ENCODE measurements at regions not wholly inside any gene's neighbourhood (a gene's known extent, or its start where the extent isn't known, plus 50 kb on each side); places are given as distances from the start of the nearest gene placed in this dataset.

DNA sequence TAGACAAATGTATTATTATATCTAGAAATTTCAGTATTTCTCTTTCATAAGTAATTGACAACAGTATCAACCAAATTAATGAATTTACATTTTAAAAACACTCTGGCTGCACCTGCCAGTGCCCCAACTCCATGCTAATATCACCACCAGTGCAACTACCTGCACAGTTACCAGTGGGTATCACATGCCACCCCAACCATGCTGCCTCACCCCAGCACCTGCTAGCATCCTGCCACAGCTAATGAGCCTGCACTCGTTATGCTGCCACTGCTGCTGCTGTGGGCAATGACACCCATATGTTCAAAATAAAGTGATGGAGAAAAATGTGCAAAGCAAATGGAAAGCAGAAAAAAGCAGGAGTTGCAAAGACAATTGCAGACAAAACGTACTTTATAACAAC is 855.9 kb upstream of the MANEA start:
- Histone ChIP-seq H3K9me3 (ENCODE audit: control insufficient read depth in 4 of 4, low read length in 3 of 4) (no peaks in the 10 kb centered on the region), H3K36me3 (ENCODE audit: control insufficient read depth in 4 of 4, insufficient read depth in 3 of 4, low read depth in 1 of 4, low read length in 3 of 4) (no peaks in the 10 kb centered on the region), H3K4me3 (ENCODE audit: low read depth in 1 of 3, low read length in 3 of 3) (no peak overlapping the region), H3K4me1 (ENCODE audit: control insufficient read depth in 4 of 4, insufficient read depth in 4 of 4, low read length in 3 of 4) (no peaks in the 10 kb centered on the region), H3K27ac (ENCODE audit: low read depth in 1 of 2, low read length in 2 of 2) (no peak overlapping the region), H3K9ac (ENCODE audit: low read depth in 1 of 2, low read length in 2 of 2) (no peak overlapping the region), H3K27me3 (ENCODE audit: control insufficient read depth in 4 of 4, insufficient read depth in 4 of 4, low read length in 3 of 4) (no peaks in the 10 kb centered on the region)
- no peak for TF ChIP-seq RXRA (IDR thresholded peaks at IDR 0.05)
- TF ChIP-seq EGR1 (IDR thresholded peaks at IDR 0.05; ENCODE audit: low read depth in 2 of 2), result no peak
- TF ChIP-seq RAD21 (IDR thresholded peaks at IDR 0.05), result no peak
- TF ChIP-seq, protein P1, sequence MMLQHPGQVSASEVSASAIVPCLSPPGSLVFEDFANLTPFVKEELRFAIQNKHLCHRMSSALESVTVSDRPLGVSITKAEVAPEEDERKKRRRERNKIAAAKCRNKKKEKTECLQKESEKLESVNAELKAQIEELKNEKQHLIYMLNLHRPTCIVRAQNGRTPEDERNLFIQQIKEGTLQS (IDR thresholded peaks at IDR 0.05), result no peak
- no peak for TF ChIP-seq HNF4G (IDR thresholded peaks at IDR 0.05)
- TF ChIP-seq, protein P2, sequence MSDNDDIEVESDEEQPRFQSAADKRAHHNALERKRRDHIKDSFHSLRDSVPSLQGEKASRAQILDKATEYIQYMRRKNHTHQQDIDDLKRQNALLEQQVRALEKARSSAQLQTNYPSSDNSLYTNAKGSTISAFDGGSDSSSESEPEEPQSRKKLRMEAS (IDR thresholded peaks at IDR 0.05), result no peak
- no peak for TF ChIP-seq FOXA1 (IDR thresholded peaks at IDR 0.05)
- TF ChIP-seq HNF4A (conservative IDR thresholded peaks at IDR 0.05), result no peak
- TF ChIP-seq YY1 (IDR thresholded peaks at IDR 0.05), result no peak
- TF ChIP-seq, protein P3, sequence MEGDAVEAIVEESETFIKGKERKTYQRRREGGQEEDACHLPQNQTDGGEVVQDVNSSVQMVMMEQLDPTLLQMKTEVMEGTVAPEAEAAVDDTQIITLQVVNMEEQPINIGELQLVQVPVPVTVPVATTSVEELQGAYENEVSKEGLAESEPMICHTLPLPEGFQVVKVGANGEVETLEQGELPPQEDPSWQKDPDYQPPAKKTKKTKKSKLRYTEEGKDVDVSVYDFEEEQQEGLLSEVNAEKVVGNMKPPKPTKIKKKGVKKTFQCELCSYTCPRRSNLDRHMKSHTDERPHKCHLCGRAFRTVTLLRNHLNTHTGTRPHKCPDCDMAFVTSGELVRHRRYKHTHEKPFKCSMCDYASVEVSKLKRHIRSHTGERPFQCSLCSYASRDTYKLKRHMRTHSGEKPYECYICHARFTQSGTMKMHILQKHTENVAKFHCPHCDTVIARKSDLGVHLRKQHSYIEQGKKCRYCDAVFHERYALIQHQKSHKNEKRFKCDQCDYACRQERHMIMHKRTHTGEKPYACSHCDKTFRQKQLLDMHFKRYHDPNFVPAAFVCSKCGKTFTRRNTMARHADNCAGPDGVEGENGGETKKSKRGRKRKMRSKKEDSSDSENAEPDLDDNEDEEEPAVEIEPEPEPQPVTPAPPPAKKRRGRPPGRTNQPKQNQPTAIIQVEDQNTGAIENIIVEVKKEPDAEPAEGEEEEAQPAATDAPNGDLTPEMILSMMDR (IDR thresholded peaks at IDR 0.05; ENCODE audit: low read depth, low read length, missing input control), result no peak
- no peak for TF ChIP-seq TAF1 (conservative IDR thresholded peaks at IDR 0.05)
- TF ChIP-seq JUND (IDR thresholded peaks at IDR 0.05), result no peak
- no peak for TF ChIP-seq FOXA2 (IDR thresholded peaks at IDR 0.05)
- TF ChIP-seq, protein P4, sequence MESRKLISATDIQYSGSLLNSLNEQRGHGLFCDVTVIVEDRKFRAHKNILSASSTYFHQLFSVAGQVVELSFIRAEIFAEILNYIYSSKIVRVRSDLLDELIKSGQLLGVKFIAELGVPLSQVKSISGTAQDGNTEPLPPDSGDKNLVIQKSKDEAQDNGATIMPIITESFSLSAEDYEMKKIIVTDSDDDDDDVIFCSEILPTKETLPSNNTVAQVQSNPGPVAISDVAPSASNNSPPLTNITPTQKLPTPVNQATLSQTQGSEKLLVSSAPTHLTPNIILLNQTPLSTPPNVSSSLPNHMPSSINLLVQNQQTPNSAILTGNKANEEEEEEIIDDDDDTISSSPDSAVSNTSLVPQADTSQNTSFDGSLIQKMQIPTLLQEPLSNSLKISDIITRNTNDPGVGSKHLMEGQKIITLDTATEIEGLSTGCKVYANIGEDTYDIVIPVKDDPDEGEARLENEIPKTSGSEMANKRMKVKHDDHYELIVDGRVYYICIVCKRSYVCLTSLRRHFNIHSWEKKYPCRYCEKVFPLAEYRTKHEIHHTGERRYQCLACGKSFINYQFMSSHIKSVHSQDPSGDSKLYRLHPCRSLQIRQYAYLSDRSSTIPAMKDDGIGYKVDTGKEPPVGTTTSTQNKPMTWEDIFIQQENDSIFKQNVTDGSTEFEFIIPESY (IDR thresholded peaks at IDR 0.05), result no peak
- no peak for TF ChIP-seq GABPA (IDR thresholded peaks at IDR 0.05 in 1 of 2, conservative IDR thresholded peaks at IDR 0.05 in 1 of 2)
- TF ChIP-seq NR2F2 (IDR thresholded peaks at IDR 0.05), result no peak
- no peak for TF ChIP-seq SP1 (IDR thresholded peaks at IDR 0.05)
- no peak for DNase-seq (ENCODE audit: low spot score)
- 45% methylated on average over 2 of the region's 2 CpGs for WGBS

DNA sequence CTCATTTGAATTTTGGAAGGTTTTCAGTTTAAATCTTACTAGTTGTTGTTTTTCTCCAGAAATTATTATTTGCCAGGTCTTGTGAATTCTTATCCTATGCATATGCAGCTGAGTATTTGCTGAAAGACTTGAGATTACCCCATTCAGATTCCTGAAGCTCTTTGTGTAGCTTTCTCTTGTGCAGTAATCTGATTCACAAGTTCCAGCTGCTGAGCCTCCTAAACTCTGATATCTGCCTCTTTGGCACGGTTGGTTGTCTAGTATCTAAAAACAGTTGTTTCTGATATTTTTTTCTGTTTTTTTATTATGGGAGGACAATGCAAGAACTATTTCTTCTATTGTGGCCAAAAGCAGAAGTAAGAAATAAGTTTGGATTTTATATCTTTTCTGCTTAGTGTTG is 863.9 kb upstream of the MANEA start:
- TF ChIP-seq, protein P2 (IDR thresholded peaks at IDR 0.05), result no peak
- no peak for TF ChIP-seq EGR1 (IDR thresholded peaks at IDR 0.05; ENCODE audit: low read depth in 2 of 2)
- Histone ChIP-seq H3K4me1 (ENCODE audit: control insufficient read depth in 4 of 4, insufficient read depth in 4 of 4, low read length in 3 of 4) (no peaks in the 10 kb centered on the region), H3K36me3 (ENCODE audit: control insufficient read depth in 4 of 4, insufficient read depth in 3 of 4, low read depth in 1 of 4, low read length in 3 of 4) (no peaks in the 10 kb centered on the region), H3K27ac (ENCODE audit: low read depth in 1 of 2, low read length in 2 of 2) (no peak overlapping the region), H3K9ac (ENCODE audit: low read depth in 1 of 2, low read length in 2 of 2) (no peak overlapping the region), H3K9me3 (ENCODE audit: control insufficient read depth in 4 of 4, low read length in 3 of 4) (no peaks in the 10 kb centered on the region), H3K4me3 (ENCODE audit: low read depth in 1 of 3, low read length in 3 of 3) (no peak overlapping the region), H3K27me3 (ENCODE audit: control insufficient read depth in 4 of 4, insufficient read depth in 4 of 4, low read length in 3 of 4) (no peaks in the 10 kb centered on the region)
- DNase-seq (ENCODE audit: low spot score), result no peak
- WGBS, result 34% methylated on average over 1 of the region's 1 CpG
